Lower leg skin (tissue), 3 donors: ENCODE measurements at regions not wholly inside any gene's neighbourhood (a gene's known extent, or its start where the extent isn't known, plus 50 kb on each side); places are given as distances from the start of the nearest gene placed in this dataset.

Experiments used
- POLR2A ChIP-seq, 2 donors: fragments of 450-650 bp; IDR thresholded peaks; one replicate each; pipeline ENCODE4 v1.6.1; 2016 to 2017; ENCODE audit warnings: antibody characterized with exemption in 2 of 2, mild to moderate bottlenecking in 1 of 2, moderate library complexity in 1 of 2
- TF ChIP-seq, protein P1 (sequence below), 3 donors: fragments of 450-650 bp; IDR thresholded peaks; one replicate each; pipeline ENCODE4 v1.5.1; 2016; ENCODE audit warnings: antibody characterized with exemption in 3 of 3, mild to moderate bottlenecking in 3 of 3, moderate library complexity in 2 of 3

DNA sequence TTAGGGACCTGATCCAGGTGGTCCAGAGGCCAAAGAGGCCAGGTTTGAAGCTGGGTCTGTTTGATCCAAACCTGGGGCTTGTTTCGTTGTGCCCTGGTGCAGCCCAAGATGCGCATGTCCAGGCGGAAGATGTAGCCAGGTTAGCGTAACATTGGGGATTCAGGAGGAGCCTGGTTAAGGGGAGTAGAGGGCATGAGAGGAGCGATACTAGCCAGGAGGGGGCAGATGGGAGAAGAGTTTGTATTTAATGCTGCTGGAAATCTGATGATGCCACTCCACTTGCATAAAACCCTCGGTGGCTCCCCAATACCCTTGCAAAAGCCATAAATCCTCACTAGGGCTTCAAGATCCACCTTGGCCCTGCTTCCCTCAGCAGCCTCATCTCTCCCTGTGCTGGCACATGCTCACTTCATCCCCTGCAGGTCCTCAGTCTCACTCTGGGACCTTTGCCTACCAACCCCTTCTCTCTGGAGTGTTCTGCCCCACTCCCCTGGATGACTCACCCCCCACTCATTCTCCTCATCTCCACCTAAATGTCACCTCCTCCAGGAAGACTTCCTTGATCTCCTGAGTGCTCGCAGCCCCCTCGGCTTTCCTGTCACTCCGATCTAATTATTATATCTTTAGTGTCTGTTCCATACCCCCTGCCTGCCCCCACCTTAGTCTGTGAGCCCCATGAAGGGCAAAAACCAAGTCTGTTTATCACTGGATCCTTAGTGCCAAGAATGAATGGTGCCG is 95.9 kb downstream of the MIAT start:
- TF ChIP-seq, protein P1, sequence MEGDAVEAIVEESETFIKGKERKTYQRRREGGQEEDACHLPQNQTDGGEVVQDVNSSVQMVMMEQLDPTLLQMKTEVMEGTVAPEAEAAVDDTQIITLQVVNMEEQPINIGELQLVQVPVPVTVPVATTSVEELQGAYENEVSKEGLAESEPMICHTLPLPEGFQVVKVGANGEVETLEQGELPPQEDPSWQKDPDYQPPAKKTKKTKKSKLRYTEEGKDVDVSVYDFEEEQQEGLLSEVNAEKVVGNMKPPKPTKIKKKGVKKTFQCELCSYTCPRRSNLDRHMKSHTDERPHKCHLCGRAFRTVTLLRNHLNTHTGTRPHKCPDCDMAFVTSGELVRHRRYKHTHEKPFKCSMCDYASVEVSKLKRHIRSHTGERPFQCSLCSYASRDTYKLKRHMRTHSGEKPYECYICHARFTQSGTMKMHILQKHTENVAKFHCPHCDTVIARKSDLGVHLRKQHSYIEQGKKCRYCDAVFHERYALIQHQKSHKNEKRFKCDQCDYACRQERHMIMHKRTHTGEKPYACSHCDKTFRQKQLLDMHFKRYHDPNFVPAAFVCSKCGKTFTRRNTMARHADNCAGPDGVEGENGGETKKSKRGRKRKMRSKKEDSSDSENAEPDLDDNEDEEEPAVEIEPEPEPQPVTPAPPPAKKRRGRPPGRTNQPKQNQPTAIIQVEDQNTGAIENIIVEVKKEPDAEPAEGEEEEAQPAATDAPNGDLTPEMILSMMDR (IDR thresholded peaks at IDR 0.05) = no peak
- no peak for TF ChIP-seq POLR2A (IDR thresholded peaks at IDR 0.05)
